Amniotic epithelial cell (primary cell): ENCODE measurements at regions not wholly inside any gene's neighbourhood (a gene's known extent, or its start where the extent isn't known, plus 50 kb on each side); places are given as distances from the start of the nearest gene placed in this dataset.
A peak's percentile ranks its signal among the peaks of the same experiment; 100 is the strongest.
"Not testable (repeated sequence)": the region's sequence is repeated elsewhere in the genome, so short reads cannot be mapped to it uniquely, and the experiment has no call there.

Experiments
- DNase-seq: peaks from one replicate; pipeline ENCODE4 v3.0.0-alpha.2; 2010; ENCODE audit warnings: low read depth

DNA sequence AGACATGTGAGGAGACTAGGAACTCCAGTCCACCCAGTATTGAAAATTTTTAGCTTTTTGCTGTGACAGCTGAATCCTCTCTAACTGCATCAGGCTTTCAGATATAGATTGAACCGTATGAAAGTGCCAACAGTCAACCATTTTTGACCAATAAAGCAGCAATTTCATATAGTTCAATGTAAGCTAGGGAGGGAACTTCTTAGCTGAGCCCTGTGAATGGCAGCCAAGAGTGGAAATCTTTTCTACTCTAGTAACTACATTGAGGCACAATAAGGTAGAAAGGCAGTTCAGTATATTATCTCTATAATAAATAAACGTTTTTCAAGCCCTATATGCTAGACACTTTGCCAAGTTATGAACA, 96.3 kb upstream of the TANK start:
- no peak for DNase-seq

- no peak for DNase-seq
Observed at GRCh38 chr2:161067846-161068350, 92.3 kb upstream of the TANK start.

GRCh38 chr2:161068670-161069069, 91.6 kb upstream of the TANK start:
- DNase-seq: no peak

DNA sequence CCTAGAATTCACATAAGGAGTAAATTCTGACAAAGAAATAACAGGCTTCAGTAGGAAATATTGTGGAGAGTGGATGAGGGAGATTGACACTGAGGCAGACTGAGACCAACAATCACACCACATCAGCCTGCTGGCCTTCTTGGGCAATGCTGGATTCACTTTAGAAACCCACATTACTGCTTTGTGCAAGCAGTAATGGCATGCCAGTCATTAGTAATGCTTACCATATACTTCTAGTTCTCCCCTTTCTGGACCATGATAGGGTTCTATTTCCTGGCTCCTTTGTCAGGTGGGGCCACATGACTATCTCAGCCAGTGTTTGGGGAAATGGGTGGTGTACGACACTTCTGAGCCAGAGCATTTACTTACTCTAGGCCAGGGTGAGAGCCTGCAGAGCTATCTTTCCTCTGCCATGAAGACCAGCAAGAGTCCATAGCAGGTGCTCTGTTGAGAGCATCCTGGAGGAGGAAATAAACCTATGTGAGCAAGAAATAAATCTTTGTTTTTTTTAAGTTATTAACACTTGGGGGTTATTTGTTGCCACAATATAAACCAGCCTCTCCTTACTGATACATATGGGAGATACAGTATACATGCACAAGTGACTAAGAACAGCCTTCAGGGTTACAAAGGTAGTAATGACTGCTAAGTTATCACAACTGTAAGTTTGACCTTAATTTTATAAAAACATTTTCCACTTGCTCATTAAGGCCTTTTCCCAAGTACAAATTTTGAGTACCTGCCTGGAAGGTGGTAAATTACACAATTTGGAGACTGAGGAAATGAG, 89.3 kb upstream of the TANK start:
- no peak for DNase-seq

DNA sequence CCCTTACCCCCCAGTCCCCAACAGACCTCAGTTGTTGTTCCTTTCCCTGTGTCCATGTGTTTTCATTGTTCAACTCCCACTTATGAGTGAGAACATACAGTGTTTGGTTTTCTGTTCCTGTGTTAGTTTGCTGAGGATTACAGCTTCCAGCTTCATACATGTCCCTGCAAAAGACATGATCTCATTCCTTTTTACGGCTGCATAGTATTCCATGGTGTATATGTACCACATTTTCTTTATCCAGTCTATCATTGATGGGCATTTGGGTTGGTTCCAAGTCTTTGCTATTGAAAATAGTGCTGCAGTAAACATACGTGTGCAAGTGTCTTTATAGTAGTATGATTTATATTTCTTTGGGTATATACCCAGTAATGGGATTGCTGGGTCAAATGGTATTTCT, 87.8 kb upstream of the TANK start:
- DNase-seq: not testable (repeated sequence)

DNA sequence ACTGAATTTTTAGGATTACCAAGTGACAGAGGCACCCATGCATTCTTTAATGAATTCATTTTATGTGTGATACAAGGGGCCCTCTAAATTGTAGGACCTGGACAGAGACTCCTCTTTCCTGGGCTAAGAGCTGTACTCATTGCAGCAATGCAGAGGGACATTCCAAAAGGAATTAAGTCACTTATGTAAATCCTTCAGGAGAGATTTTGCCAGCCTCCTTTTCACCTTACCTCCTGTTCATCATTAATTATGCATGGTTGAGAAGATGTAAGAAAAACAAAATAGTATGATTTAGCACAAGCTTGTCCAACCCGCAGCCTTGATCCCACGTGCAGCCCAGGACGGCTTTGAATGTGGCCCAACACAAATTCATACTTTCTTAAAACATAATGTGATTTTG, 84.5 kb upstream of the TANK start:
- no peak for DNase-seq

GRCh38 chr2:161076936-161077335, 83.3 kb upstream of the TANK start:
- no peak for DNase-seq

DNA sequence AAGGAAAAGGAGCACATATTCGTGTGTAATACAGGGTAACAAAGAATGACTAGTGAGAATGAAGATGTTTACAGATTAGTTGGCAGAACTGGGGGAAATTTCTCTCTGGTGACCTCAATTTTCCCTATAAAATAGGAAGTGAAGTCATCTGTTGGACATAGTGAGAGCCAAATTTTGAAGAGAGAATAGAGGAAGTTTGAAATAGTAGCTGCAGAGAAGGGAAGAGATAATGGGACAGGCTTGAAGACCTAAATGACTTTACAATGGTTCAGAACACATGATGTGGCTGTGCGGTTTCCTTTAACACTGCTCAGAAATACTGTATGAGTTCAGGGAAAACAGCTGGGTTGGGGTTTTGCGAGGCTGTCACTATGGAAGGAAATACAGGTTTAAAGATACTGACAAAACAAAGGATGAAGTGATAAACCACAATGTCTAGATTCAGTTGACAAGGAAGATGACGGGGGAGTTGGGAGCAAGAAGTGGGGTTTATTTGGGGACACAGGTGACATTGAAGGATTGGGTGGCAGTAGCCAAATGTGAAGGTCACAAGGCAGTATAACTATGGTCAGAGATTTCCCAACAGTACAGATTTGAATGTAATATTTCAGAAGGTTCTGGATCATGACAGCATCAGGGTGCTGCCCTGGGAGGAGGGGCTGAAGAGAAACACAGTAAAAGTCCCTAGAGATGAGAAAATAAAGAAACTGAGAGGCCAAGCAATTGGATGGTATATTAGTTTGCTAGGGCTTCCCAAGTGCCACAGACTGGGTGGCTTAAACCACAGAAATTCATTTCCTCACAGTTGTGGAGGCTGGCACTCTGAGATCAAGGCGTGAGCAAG, 82.6 kb upstream of the TANK start:
- peak; percentile 28 for DNase-seq

DNA sequence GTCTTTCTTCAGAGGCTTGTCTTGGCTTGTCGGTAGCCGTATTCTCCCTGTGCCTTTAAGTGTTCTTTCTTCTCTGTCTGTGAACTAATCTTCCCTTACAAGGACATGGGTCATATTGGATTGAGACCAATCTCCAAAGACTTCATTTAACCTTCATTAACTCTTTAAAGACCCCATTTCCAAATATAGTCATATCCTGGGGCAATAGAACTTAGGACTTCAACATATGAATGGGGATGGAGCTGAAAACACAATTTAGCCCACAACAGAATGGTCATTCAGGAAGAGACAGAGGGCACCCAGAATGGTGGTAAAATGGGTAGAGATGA, 82.1 kb upstream of the TANK start:
- DNase-seq: no peak

DNA sequence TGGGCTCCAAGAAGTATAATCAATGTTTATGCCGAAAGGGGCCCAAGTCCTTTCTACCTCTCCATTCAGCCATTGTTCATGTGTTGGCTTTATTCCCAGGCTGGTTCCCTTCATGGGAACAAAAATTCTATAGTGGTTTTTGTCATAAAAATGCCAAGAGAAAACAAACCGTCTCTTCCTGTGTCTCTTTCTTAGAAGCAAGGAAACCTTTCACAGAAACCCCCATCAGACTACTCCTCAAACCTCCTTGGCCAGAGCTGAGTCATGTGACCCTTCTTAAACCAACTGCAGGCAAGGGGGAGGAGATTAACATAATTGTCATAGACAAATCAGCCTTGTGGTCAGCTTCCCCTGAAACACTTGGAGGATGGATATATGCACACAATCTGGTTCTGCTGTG, 75.1 kb upstream of the TANK start:
- DNase-seq: no peak

GRCh38 chr2:161088658-161089350, 71.4 kb upstream of the TANK start:
- DNase-seq: no peak

- DNase-seq: peak; percentile 38
Observed at GRCh38 chr2:161090411-161090810, 69.8 kb upstream of the TANK start.

DNA sequence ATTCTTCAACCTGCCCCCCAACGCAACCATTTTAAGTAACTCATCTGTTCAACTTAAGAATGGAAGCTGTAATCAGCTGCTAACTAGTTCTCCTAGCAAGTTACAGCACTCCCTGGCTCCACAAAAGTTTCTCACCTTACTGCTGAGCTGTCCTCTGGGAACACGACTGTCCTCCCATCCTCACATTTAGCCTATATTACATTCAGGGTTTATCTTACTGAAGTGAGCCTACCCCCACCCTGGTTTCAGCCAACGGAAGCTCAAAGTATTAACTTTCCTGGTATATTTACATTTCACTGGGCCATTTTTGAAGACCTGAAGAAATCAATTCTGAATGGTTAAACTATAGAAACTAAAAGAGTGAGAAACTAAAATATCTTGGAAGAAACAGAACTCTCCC, 64.9 kb upstream of the TANK start:
- no peak for DNase-seq

DNA sequence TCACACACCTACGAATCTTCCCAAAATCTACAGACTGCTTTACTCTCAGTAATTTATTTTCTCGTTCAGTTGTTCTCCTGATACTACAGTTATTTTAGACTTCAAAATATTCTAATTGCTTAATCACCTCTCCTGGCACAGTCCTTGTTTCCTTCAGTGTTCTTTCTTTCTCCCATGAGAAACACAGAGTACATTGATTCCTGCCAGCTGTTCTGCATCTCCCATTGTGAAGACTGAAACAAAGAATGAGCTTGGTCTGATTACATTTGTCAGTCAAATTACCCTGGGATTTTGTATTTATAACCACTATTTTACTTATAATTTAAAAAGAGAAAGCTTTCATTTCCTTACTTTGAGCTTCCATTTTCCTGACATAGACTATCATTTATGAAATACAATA, 63.9 kb upstream of the TANK start:
- DNase-seq: peak; percentile 25

DNA sequence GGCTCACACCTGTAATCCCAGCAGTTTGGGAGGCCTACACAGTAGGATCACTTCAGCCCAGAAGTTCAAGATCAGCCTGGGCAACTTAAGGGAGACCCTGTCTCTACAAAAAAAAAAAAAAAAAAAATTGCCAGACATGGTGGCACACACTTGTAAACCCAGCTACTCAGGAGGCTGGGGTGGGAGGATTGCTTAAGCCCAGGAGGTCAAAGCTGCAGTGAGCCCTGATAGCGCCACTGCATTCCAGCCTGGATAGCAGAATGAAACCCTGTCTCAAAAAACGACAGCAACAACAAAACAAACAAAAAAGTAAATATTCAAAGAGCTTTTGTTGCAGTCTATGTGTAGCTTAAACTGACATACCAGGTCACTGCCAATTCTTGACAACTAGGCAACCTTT, 63.1 kb upstream of the TANK start:
- DNase-seq: no peak

DNA sequence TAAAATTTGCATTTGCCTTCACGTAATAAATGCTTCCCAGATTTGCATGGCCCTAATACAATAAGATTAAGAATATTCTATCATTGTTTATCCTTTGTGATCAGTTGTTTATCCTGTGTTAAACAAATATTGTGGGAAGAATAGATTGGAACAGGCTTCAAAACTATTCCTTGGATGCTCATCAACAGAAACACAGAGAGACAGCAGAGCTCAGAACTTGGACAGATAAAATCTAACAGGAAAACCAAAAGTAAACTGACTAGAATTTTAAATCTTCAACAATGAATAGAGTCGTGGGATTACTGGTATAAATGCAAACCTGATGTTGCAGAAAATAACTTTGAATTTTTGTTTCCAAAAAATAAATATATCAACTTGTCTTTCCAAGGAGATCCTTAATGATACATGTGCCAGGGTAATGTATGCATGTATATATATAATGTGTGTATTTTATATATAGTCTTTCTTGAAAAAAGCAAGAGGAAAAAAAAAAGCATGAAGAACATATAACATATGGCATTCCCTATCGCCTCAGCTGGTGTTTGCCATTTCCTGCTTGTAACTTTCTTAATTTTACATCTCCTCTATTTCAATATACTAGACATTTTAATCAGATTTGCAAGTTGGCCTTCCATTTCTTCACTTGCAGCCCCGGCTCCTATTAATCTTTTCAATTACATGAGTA, 59.9 kb upstream of the TANK start:
- no peak for DNase-seq

- DNase-seq: no peak
Observed at GRCh38 chr2:161101406-161101805, 58.8 kb upstream of the TANK start.

DNA sequence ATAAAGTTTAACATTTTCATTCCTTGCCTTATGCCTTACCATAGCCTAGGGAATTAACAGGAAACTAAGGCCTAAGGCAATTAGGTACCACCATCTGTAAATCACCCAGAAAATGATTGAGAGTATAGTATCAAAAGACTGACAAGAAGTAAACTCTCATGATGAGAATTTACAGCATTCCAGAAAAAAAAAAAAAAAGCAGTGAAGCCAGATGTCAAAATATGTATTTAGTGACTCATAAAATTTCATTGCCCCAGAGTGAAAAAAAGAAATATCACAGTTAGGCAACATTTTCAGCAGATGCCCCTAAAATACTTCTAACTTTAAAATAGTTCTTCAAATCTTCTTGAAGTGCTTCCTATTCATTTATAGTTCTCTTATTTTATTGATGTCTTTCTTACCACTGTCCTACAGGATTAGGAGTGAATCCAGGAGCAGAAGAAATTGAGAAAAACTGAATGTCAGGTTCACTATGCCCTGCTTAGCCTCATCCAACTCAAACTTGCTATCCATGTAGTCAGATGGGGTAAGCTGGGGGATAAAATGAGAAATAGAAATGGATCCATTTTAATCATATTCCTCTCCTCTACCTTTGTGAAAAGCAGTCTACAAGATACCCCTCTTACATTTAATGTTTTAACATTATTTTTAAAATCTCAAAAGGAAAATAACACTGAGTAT, 57.3 kb upstream of the TANK start:
- peak; percentile 72 for DNase-seq

GRCh38 chr2:161103451-161103831, 56.8 kb upstream of the TANK start:
- no peak for DNase-seq

DNA sequence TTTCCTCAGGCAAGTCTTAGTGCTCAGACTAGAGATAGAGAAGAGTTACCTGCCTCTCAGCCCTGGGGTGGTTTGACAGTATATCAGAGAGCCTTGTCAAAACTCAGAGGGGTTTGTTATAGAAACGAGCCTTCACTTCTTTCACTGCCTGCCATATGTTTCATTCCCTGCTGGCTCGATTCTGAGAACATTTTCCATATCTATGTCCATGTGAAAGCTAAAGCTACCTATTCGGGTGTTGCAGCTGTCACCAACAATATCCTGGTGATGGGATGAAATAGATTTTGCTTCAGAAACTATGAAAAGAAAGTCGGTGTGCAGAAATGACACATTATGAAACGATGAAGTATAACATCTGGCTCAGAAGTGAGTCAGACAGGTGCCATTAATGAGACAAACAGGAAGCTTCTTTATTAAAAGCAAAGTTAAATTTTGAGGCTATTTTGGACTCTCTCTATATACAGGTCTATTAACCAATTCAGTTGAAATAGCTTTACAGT, 56.1 kb upstream of the TANK start:
- DNase-seq: no peak

DNA sequence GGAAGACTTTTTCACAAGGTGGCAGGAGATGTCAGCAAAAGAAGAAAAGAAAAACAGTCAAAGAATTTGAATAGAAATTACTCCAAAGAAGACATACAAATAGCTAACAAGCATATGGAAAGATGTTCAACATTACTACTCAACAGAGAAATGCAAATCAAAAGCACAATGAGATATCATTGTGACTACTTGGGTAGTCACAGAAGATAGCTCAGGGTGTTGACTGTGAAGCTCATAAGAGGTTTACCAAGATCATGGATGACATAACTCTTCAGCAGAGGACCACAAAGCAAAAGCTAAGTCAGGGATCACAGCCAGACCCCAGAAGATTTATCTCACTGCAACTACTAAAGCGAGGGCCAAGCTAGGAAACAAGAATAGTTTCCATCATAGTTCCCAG, 53.0 kb upstream of the TANK start:
- no peak for DNase-seq
